PFSK-1 (cell line): ENCODE measurements at regions not wholly inside any gene's neighbourhood (a gene's known extent, or its start where the extent isn't known, plus 50 kb on each side); places are given as distances from the start of the nearest gene placed in this dataset.

Source experiments
- FOXP2 ChIP-seq: optimal IDR thresholded peaks from 2 replicates; pipeline ENCODE3; 2011; ENCODE audit warnings: borderline replicate concordance, control low read depth, inconsistent platforms; ENCODE audit not compliant: insufficient read depth; ENCODE audit errors: extremely low read length, extremely low read depth
- POLR2AphosphoS5 ChIP-seq: IDR thresholded peaks from 2 replicates; pipeline ENCODE4 v1.6.1; 2012; ENCODE audit warnings: low read depth, mild to moderate bottlenecking, control low read depth, low read length, moderate library complexity
- REST ChIP-seq, 2 experiments: IDR thresholded peaks; 2 replicates each; pipeline versions ENCODE4 v1.6.1 to v1.8.0; 2011 to 2012; ENCODE audit warnings: low read depth in 2 of 2, low read length in 2 of 2, control low read depth in 1 of 2, inconsistent platforms in 1 of 2, mild to moderate bottlenecking in 1 of 2, moderate library complexity in 1 of 2; ENCODE audit not compliant: insufficient read depth in 1 of 2
- SIN3A ChIP-seq: IDR thresholded peaks from 2 replicates; pipeline ENCODE4 v1.6.1; 2012; ENCODE audit warnings: mild to moderate bottlenecking, low read length, moderate library complexity, borderline replicate concordance; ENCODE audit not compliant: insufficient read depth
- TAF1 ChIP-seq: IDR thresholded peaks from 2 replicates; pipeline ENCODE4 v1.6.1; 2012; ENCODE audit warnings: low read length, control low read depth, borderline replicate concordance; ENCODE audit not compliant: insufficient read depth

DNA sequence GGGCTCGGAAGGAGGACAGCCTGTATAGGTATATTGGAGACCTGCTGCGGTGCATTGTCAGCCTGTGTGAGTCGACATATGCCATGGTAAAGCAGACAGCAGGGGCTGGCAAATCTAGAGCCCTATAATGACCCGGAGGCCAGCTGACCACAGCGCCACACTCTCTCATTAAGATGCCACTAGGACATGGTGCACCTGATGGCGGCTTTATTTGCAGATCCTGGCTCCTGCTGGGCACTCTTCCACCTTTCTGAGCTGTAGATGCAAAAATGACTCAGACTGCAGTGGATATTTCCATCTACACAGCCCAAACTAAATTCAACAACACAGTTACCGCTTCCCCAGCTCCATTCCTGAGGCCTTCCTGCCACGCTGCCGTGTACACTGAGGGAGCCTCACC is 389.9 kb downstream of the TNS1 start:
- no peak for TF ChIP-seq TAF1
- TF ChIP-seq FOXP2 = no peak
- no peak for TF ChIP-seq POLR2AphosphoS5
- no peak for TF ChIP-seq REST (IDR thresholded peaks at IDR 0.05; ENCODE audit: insufficient read depth in 1 of 2, low read depth in 2 of 2, low read length in 2 of 2)
- no peak for TF ChIP-seq SIN3A

DNA sequence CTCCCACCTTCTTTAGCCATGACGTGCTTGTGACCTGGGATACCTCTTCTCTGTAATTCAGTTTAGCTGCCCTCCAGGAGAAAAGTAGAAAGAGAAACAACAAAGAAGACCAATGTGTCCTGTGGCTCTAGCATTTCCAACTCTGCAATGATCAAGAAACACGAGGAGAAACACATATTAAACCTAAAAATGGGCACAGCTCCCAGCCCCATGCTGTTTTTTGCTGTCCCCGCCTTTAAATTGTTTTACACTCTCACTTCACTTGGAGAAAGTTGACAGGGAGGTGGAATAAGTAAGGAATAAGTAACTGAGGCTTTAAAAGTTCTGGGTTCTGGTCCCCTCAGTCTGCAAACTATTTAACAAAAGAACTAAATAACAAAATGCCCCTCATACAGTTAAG is 390.6 kb downstream of the TNS1 start:
- TF ChIP-seq SIN3A (no peak), FOXP2 (no peak), POLR2AphosphoS5 (no peak), REST (IDR thresholded peaks at IDR 0.05; ENCODE audit: insufficient read depth in 1 of 2, low read depth in 2 of 2, low read length in 2 of 2) (no peak), TAF1 (no peak)

- TF ChIP-seq REST (IDR thresholded peaks at IDR 0.05; ENCODE audit: insufficient read depth in 1 of 2, low read depth in 2 of 2, low read length in 2 of 2) = peak; percentile 28 to 75; a peak in 1 of 4 replicates
- TF ChIP-seq FOXP2 = no peak
- TF ChIP-seq TAF1 = no peak
- no peak for TF ChIP-seq SIN3A
Measured at GRCh38 chr2:217611626-217612127, 391.1 kb downstream of the TNS1 start.

DNA sequence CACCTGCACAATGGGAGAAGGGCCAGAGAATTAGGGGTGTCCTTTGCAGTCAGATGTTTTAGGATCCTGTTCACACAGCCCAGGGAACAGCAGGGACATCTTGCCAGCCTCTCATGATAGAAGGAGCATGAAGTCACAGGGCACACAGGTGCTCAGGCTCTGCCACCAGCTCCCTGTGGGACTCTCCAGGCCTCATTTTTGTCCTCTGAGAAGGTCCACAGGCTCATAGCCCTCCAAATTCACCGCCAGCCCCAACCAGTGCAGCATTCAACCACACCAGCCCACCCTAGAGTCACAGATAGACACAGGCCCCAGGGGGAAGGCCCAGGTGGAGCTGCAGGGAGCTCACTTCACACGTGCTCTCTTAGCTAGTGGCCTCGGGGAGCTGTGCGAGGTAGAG is 391.7 kb downstream of the TNS1 start:
- TF ChIP-seq REST (IDR thresholded peaks at IDR 0.05; ENCODE audit: insufficient read depth in 1 of 2, low read depth in 2 of 2, low read length in 2 of 2) (no peak), SIN3A (no peak), FOXP2 (no peak), TAF1 (no peak), POLR2AphosphoS5 (no peak)

DNA sequence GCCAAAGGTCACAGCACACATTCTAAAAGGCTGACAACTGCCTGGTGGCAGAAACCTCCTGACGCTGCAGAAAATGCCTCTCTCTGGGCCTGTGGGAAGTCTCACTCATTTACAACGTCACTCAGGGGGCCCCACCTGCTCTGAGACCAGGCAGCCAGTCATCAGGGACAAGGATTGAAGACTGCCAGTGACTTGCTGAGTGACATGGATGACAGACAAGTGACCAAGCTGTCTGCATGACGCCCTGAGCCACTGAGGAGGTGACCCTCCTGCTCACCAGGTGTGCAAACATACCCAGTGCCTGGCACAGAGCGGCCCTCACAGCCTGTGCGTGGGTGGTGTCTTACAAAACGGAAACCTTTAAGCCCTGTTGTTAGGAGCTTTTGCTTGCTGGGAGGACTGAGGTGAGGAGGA is 392.4 kb downstream of the TNS1 start:
- TF ChIP-seq REST (IDR thresholded peaks at IDR 0.05; ENCODE audit: insufficient read depth in 1 of 2, low read depth in 2 of 2, low read length in 2 of 2) = no peak
- no peak for TF ChIP-seq POLR2AphosphoS5
- no peak for TF ChIP-seq SIN3A
- no peak for TF ChIP-seq TAF1
- TF ChIP-seq FOXP2 = no peak
